Liver (tissue), 3 donors: ENCODE measurements at regions not wholly inside any gene's neighbourhood (a gene's known extent, or its start where the extent isn't known, plus 50 kb on each side); places are given as distances from the start of the nearest gene placed in this dataset.

Source experiments
- FOXA1 ChIP-seq: IDR thresholded peaks from 2 replicates; pipeline ENCODE4 v1.6.1; 2016; ENCODE audit warnings: antibody characterized with exemption
- GABPA ChIP-seq, 2 donors: IDR thresholded peaks in 1 of 2; conservative IDR thresholded peaks in 1 of 2; 2 replicates each; pipeline ENCODE4 v1.6.1; 2016; ENCODE audit warnings: antibody characterized with exemption in 2 of 2, mild to moderate bottlenecking in 1 of 2, moderate library complexity in 1 of 2
- RAD21 ChIP-seq, 2 donors: IDR thresholded peaks; 2 replicates each; pipeline ENCODE4 v1.6.1; 2016; ENCODE audit warnings: antibody characterized with exemption in 2 of 2, mild to moderate bottlenecking in 2 of 2
- SP1 ChIP-seq: IDR thresholded peaks from 2 replicates; pipeline ENCODE4 v1.6.1; 2018; ENCODE audit warnings: antibody characterized with exemption, mild to moderate bottlenecking
- TAF1 ChIP-seq: conservative IDR thresholded peaks from 2 replicates; pipeline ENCODE4 v1.6.1; 2016; ENCODE audit warnings: antibody characterized with exemption, mild to moderate bottlenecking
- YY1 ChIP-seq: IDR thresholded peaks from 2 replicates; pipeline ENCODE4 v1.6.1; 2016; ENCODE audit warnings: antibody characterized with exemption, mild to moderate bottlenecking
- TF ChIP-seq, protein P1 (sequence below): fragments of 150-350 bp; IDR thresholded peaks from 2 replicates; pipeline ENCODE4 v1.5.1; 2017; ENCODE audit warnings: improper control_type of control experiment, low read depth, low read length; ENCODE audit not compliant: missing input control
- TF ChIP-seq, protein P2 (sequence below): IDR thresholded peaks from 2 replicates; pipeline ENCODE4 v1.6.1; 2016; ENCODE audit warnings: antibody characterized with exemption
- TF ChIP-seq, protein P3 (sequence below): IDR thresholded peaks from 2 replicates; pipeline ENCODE4 v1.6.1; 2016; ENCODE audit warnings: antibody characterized with exemption, mild to moderate bottlenecking
- donor health status: healthy.
- donor health status: healthy.

DNA sequence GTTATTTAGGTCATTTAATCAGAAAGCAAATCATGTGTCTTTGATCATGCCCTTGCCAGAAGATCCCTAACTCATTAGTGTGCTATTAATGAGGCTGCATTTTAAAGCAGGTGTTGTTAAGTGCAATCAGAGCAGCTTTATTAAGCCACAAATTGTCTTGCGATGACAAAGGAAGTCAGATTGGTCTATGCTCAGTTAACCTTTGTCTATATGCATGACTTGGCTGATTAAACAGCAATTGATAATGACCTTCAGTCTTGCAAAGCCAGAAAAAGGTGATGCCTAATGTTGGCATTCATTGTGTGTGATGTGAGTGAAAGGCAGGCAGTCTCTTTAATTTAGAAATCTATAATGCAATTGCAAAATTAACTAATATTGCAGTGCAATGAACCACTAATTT, 166.9 kb downstream of the RND3 start:
- TF ChIP-seq TAF1: no peak
- TF ChIP-seq, protein P1, sequence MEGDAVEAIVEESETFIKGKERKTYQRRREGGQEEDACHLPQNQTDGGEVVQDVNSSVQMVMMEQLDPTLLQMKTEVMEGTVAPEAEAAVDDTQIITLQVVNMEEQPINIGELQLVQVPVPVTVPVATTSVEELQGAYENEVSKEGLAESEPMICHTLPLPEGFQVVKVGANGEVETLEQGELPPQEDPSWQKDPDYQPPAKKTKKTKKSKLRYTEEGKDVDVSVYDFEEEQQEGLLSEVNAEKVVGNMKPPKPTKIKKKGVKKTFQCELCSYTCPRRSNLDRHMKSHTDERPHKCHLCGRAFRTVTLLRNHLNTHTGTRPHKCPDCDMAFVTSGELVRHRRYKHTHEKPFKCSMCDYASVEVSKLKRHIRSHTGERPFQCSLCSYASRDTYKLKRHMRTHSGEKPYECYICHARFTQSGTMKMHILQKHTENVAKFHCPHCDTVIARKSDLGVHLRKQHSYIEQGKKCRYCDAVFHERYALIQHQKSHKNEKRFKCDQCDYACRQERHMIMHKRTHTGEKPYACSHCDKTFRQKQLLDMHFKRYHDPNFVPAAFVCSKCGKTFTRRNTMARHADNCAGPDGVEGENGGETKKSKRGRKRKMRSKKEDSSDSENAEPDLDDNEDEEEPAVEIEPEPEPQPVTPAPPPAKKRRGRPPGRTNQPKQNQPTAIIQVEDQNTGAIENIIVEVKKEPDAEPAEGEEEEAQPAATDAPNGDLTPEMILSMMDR: no peak
- TF ChIP-seq YY1: no peak
- TF ChIP-seq, protein P2, sequence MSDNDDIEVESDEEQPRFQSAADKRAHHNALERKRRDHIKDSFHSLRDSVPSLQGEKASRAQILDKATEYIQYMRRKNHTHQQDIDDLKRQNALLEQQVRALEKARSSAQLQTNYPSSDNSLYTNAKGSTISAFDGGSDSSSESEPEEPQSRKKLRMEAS: no peak
- TF ChIP-seq, protein P3, sequence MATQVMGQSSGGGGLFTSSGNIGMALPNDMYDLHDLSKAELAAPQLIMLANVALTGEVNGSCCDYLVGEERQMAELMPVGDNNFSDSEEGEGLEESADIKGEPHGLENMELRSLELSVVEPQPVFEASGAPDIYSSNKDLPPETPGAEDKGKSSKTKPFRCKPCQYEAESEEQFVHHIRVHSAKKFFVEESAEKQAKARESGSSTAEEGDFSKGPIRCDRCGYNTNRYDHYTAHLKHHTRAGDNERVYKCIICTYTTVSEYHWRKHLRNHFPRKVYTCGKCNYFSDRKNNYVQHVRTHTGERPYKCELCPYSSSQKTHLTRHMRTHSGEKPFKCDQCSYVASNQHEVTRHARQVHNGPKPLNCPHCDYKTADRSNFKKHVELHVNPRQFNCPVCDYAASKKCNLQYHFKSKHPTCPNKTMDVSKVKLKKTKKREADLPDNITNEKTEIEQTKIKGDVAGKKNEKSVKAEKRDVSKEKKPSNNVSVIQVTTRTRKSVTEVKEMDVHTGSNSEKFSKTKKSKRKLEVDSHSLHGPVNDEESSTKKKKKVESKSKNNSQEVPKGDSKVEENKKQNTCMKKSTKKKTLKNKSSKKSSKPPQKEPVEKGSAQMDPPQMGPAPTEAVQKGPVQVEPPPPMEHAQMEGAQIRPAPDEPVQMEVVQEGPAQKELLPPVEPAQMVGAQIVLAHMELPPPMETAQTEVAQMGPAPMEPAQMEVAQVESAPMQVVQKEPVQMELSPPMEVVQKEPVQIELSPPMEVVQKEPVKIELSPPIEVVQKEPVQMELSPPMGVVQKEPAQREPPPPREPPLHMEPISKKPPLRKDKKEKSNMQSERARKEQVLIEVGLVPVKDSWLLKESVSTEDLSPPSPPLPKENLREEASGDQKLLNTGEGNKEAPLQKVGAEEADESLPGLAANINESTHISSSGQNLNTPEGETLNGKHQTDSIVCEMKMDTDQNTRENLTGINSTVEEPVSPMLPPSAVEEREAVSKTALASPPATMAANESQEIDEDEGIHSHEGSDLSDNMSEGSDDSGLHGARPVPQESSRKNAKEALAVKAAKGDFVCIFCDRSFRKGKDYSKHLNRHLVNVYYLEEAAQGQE: no peak
- no peak for TF ChIP-seq RAD21 (IDR thresholded peaks at IDR 0.05)
- no peak for TF ChIP-seq FOXA1
- TF ChIP-seq SP1: no peak
- TF ChIP-seq GABPA (IDR thresholded peaks at IDR 0.05 in 1 of 2, conservative IDR thresholded peaks at IDR 0.05 in 1 of 2): no peak
